C4-2B (cell line): ENCODE measurements at regions not wholly inside any gene's neighbourhood (a gene's known extent, or its start where the extent isn't known, plus 50 kb on each side); places are given as distances from the start of the nearest gene placed in this dataset.

ENCODE experiments used
- ZFX ChIP-seq: fragments of 450-650 bp; IDR thresholded peaks from 2 replicates; pipeline ENCODE4 v1.6.1; 2017
- TF ChIP-seq, protein P1 (sequence below): fragments of 450-650 bp; conservative IDR thresholded peaks from 2 replicates; pipeline ENCODE4 v1.5.1; 2017; ENCODE audit warnings: mild to moderate bottlenecking

DNA sequence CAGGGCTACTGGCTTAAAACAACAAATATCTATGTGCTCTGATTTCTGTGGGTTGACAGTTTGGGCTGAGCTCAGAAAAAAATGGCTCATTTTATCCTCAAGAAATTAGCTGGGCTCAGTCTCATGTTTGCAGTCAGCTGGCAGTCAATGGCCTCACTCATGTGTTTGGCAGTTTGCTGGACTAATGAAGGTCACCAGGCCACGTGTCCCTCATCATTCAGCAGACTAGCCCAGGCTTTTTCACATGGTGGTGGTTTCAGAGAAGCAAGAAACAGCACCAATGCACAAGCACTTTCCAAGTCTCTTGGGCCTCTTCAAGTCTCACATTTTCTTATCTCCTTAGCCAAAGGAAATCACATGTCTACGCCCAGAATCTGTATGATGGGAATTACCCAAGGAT lies 478.3 kb upstream of the PPP2R3A start:
- TF ChIP-seq, protein P1, sequence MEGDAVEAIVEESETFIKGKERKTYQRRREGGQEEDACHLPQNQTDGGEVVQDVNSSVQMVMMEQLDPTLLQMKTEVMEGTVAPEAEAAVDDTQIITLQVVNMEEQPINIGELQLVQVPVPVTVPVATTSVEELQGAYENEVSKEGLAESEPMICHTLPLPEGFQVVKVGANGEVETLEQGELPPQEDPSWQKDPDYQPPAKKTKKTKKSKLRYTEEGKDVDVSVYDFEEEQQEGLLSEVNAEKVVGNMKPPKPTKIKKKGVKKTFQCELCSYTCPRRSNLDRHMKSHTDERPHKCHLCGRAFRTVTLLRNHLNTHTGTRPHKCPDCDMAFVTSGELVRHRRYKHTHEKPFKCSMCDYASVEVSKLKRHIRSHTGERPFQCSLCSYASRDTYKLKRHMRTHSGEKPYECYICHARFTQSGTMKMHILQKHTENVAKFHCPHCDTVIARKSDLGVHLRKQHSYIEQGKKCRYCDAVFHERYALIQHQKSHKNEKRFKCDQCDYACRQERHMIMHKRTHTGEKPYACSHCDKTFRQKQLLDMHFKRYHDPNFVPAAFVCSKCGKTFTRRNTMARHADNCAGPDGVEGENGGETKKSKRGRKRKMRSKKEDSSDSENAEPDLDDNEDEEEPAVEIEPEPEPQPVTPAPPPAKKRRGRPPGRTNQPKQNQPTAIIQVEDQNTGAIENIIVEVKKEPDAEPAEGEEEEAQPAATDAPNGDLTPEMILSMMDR = no peak
- TF ChIP-seq ZFX = no peak
